HPDE6-E6E7 (cell line): ENCODE measurements at regions not wholly inside any gene's neighbourhood (a gene's known extent, or its start where the extent isn't known, plus 50 kb on each side); places are given as distances from the start of the nearest gene placed in this dataset.

Experiments
- DNase-seq: peaks from one replicate; pipeline ENCODE4 v3.0.0; 2011; ENCODE audit warnings: missing footprints; ENCODE audit errors: extremely low spot score

DNA sequence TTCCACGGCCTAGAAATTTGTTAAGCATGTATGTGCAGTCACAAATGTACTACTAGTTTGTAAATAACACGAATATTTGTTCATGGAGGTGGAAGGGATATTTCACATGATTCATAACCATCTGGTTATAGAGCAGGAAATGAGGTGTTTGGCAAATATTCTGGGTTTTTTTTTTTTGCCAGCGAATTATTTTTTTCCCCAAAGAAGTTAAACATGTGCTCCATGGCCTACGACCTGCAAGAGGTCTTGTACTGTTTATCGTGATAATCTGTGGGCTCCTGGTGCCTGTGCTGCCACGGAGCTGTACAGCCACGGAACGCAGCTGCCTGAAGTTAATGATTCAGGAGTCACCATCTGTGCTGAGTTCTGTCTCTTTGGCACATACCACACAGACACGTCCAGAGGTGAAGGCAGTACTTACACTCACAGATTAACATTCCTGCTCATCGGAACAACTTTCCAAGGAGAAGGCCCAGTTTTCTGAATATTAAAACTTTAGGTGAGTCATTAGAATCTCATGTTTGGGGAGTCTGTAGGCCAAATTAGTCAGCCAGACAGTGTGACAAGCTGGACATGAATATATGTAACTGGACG is 156.3 kb downstream of the TMX1 start:
- DNase-seq, result peak; percentile 45

DNA sequence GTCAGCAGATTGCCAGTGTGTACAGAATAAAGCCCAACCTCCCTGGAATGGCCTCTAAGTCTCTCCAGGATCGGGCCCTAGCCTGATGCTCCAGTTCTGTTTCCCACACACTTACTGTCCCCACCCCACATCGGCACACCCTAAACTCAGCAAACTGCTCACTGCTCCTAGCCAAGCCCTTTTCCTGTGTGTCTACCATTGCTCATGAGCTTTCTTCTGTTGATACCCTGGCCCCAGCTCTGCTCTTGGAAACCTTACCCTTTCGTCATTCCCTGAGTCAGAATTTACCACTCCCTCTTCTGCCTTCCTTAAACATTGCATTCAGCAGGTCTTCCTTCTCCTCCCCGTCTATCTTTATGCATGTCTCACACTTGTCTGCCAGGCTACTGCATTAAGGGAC is 158.9 kb downstream of the TMX1 start:
- DNase-seq, result peak; percentile 74

- no peak for DNase-seq
Observed at GRCh38 chr14:51400139-51400538, 160.1 kb downstream of the TMX1 start.

DNA sequence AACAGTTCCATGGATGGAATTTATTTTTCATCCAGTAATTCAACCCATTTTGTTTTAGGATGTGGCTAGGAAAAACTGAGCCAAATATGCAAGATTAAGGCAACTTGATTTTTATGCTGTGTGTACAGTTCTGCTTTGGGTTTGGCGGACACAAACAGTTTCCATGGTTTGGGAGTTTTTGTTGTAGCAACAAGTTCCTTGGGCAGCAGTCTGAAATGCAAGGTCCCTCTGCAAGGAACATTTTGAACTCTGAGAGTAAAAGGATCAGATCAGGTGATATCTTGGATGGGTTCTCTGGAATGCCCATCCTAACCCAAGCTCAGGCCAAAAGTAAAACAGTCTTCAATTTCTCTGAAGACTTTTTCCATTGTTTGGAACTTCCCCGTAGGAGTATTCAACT is 161.2 kb downstream of the TMX1 start:
- no peak for DNase-seq

DNA sequence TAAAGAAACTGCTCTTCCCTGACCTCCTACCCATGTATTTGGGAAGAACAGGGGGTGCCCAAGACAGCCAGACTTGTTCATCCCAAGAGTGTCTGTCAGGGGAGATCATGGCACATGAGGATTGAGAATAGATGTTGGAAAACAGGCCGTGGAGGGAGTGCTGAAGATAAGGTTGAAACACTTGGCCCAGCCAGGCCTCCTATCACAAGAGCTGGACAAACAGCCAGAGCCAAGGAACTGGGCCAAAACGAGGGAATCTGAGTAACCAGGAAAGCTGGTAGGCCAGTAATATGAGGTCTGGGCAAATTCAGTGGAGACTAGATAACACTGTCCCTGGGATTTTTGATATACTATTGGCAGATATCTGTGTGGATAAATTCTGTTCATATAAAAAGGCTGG is 161.7 kb downstream of the TMX1 start:
- no peak for DNase-seq

DNA sequence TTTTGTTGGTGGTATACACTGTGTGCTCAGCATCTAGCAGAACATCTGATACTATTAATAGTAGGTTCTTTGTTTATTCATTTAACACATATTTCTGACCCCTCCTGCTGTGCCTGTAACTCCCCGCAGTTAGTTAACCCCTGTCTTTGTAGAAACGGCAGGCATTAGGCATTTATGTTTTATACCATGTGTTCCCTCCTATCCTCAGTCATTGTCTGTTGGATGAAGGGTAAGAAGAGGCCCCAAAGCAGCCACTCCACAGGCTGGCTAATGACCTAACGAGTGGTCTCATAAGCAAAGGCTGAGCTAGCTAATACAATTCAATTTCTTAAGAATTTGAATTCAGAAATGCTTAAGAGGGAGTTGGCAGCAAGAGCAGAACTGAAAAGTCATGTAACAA is 170.8 kb downstream of the TMX1 start:
- no peak for DNase-seq

- DNase-seq, result no peak
Observed at GRCh38 chr14:51419685-51420084, 179.6 kb downstream of the TMX1 start.

DNA sequence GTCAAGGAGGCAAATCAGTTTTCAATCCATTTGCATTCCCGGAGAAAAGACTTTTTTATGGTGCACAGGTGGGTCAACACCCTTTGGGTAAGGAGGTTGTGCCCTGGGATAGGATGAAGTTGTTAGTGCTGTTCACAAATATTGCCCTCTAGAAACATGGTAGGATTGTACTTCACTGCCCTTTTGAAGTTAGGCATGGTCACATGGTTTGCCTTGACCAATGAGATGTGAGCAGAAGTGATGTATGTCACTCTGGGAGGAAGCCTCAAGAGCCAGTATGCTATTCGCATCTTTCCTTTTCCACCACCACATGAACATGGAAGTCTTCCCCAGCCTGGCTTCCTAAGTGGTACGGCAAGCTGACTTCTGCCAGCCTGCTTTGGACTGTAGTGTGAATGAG is 182.7 kb downstream of the TMX1 start:
- no peak for DNase-seq

GRCh38 chr14:51424041-51424440 is 184.0 kb downstream of the TMX1 start:
- DNase-seq, result no peak

- DNase-seq, result no peak
Observed at GRCh38 chr14:51424561-51425251, 184.7 kb downstream of the TMX1 start.

- DNase-seq, result no peak
Observed at GRCh38 chr14:51428981-51429380, 188.9 kb downstream of the TMX1 start.

DNA sequence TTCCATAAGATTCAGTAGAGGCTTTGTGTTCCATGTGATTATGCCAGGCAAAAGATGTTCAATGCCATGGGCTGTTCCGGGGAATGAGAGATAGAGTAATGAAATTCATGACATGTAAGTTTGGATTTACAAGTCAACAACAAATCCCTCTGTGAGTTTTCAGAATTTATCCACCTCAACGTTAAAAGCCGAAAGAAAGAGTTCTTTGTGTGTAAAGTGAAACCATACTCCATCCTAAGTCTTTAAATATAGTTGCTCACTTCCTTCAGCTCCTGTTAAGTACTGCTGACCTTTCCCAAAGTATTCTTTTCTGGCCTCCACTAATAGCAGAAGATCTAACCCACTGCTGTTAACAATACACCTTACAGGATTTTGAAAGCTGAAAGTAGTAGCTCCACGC is 190.0 kb downstream of the TMX1 start:
- DNase-seq, result no peak

- no peak for DNase-seq
Observed at GRCh38 chr14:51430633-51431032, 190.6 kb downstream of the TMX1 start.

- DNase-seq, result no peak
Observed at GRCh38 chr14:51431033-51431709, 191.1 kb downstream of the TMX1 start.

DNA sequence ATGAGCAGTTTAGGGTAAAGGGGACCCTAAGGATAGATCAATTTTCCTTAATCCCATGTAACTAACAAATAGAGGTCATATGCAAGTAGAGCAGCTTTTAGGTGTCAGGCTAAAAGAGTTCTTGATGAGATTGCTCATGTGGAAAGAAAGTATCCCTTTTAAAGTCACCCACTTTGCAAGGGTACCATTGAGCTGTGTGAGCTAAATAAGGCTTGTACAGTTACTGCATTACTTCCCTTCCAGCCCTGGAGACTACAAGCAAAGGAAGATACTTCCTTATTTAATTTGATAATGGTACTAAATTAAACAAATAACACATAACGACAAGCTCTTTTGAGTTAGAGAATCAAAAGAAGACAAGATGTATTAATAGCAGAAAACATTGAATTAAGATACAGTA is 191.7 kb downstream of the TMX1 start:
- DNase-seq, result no peak

DNA sequence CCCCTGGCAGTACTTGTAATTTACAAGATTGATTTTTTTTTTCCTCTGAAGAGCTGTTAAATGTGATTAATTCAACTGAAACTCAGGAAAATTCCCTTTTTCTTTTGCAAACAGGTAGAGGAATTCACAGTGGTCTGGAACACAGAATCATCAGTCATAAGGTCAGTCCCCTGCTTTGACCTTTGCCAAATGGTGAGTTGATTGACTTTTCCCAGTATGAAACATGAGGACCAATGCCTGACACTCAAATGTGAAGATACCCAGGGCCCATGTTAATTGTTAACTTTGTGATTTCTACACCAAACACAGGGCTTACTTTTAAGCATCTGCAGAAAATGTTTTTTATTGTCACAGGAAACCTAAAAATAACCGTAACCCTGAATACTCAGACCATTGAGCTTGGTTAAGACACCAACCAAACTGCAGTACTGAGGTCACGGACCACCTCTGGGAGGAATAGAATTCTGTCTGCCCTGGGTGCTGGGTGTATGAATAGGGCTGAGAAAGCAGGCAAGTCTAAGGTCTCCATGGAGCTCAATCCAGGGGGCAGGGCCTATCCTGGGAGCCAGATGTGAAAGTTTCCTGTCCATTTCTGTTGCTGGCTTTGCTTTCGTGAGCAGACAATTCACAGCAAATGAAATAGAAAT is 192.4 kb downstream of the TMX1 start:
- no peak for DNase-seq

GRCh38 chr14:51436630-51437029 is 196.6 kb downstream of the TMX1 start:
- DNase-seq, result no peak

GRCh38 chr14:51439896-51440295 is 199.8 kb downstream of the TMX1 start:
- no peak for DNase-seq

DNA sequence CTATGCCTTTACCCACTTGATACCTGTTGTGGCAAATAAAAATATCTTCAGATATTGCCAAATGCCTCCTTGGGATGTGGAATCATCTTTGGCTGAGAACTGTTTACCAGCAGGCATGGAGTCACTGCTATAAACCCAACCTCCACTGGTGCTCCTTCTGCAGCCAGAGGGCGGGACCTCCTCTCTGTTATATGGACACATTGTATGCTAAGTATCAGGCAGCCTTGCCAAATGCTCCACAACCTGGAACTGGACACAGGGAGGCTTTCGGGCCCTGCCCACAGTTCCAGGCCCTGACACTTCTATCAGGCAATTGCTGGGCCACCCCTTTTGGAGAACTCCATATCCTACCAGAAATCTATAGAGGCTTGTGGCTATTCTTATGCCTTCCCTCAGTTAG is 201.0 kb downstream of the TMX1 start:
- DNase-seq, result no peak

DNA sequence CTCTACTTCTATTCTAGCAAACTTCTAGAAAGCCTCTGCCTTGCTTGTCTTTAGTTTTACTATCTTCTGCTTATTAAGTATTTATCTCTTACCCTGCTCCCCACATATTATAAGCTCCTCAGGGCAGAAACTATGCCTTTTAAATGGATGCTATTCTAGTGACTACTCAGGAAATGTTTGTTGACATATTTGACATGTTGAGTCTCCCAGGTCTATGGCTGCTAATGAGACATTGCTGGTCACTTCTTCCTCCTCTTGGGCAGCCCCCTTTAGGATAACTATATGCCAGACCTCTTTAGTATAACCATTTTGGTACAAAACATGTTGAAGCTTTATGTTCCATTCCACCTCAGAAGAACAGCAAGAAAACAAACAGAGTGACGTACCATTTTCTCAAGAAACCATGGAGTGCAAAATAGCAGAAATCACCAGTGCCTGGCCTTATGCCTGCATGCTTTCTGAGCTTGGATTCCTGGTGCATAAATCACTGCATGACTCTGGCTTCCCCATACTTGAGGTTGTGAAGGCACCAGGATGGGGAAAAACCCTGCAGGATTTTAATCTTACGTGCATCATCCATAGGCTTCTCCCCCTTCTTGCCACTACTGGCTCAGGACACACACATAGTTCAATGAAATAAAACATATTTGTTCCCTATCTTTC is 202.6 kb downstream of the TMX1 start:
- DNase-seq, result peak; percentile 73

GRCh38 chr14:51443195-51444018 is 203.4 kb downstream of the TMX1 start:
- no peak for DNase-seq
